GM18498 (cell line): ENCODE measurements at regions not wholly inside any gene's neighbourhood (a gene's known extent, or its start where the extent isn't known, plus 50 kb on each side); places are given as distances from the start of the nearest gene placed in this dataset.

ENCODE experiments used
- ATAC-seq: cut with Tn5 transposase; IDR thresholded peaks from one replicate; pipeline ENCODE4 v1.9.1; 2021; ENCODE audit warnings: mild to moderate bottlenecking, moderate library complexity; ENCODE audit not compliant: unreplicated experiment

DNA sequence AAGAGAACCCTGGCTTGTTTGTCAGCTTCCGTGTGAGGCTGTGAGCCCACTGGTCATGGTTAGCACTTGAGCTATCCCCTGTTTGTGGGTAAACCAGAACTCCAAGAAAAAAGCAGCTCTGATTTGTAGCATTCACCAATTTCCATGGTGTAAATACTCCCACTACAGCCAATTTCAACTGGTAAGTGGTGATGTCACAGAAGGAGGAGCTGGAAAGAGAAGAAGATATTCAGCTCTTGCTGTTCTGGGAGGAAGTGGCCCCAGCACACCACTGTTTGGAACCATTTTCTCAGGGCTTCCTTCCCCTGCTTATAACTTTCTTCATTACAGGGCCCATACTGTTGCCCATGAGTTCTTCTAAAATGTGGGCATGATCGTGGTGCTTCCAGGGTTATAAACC is 500.1 kb upstream of the ZMIZ1 start:
- ATAC-seq, result no peak

GRCh38 chr10:78570633-78571235 is 498.0 kb upstream of the ZMIZ1 start:
- ATAC-seq, result no peak

DNA sequence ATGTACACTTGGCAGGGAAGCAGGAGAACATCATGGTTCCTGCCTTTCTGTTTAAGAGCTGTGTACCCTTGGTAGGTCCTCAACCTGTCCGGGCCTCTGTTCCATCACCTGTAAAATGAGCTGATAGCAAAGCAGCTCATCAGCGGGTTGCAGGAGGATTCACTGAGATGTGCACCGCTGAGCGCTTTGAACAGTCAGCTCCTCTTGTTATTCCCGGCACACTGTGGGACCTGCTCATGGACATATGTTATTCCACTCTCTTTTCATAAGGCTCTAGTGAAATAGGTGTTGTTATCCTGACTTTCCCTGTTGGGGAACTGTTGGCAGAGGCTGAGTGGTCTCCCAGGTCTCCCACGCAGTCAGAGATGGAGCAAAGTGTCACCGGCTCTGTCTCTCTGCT is 497.5 kb upstream of the ZMIZ1 start:
- ATAC-seq, result no peak

GRCh38 chr10:78571891-78572290 is 496.9 kb upstream of the ZMIZ1 start:
- no peak for ATAC-seq

DNA sequence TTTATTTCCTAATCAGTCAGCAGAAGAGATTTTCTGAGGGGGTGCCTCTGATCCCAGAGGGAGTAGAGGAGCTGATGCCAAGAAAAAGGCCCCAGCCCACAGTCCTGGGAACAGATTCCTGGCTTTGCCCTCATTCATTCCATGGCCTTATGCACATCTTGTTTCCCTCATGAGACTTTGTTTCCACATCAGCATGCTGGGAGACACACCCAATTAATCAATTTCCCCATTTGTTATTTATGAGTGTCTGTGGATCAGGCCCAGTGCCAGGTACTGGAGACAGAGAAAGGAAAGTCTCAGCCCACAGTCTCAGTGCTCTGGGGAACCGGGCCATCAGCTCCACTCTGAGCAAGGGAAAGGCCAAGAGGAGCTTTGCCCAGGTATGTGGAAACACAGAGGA is 496.2 kb upstream of the ZMIZ1 start:
- no peak for ATAC-seq

DNA sequence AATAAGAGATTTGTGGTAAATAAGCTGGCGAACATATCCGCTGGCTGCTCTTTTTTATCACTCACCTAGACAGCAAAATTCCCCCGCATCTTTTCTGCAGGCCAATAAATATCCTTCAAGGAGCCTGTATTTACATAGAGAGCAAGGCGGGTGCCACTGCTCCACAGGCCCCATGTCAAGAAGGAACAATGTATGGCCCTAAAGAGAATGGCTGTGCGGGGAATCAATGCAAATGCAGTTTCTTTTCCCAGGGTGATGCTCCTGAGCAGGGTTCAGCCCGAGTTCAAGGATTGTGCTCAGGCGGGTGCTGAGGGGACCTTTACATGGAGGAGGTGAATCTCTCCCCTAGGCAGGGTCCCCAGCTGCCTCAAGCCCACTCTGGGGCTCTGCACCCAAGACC is 494.2 kb upstream of the ZMIZ1 start:
- no peak for ATAC-seq

DNA sequence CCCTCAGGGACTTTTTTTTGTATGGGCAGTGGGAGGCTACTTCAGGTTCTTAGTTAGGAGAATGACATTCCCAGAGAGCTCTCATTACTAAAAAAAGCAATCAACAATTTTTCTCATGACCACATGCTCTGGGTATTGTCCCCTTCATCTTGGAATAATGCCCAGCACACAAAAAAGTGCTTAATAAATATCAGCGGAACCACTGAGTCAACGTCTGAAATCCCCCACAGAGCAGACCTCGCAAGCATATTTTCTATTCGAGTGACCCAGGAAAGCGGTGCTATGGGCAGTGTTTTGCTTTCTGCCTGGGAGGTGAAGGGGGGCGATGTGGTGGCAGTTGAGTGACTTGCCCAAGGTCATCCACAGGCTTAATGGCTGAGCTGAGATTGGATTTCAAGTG is 493.4 kb upstream of the ZMIZ1 start:
- ATAC-seq, result no peak

GRCh38 chr10:78576276-78576675 is 492.5 kb upstream of the ZMIZ1 start:
- no peak for ATAC-seq

DNA sequence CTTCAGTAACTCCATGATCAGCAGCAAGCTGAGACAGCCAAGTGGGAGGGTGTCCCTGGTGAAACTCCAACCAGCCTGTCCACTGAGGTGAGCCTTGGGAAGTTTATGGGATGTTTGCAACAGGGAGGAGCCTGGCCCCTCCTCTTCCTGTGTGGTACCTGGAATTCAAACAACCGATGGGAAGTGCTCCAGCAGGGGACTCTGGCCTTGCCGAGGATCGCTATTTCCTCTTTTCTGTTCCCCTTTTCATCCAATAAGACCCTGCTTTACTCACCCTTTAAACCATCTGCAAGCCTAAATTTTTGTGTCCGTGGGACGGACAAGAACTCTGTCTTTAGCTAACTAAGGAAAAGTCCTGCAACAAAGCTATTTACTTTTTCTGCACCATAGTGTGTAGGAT is 491.1 kb upstream of the ZMIZ1 start:
- no peak for ATAC-seq

- no peak for ATAC-seq
These were observed 489.8 kb upstream of the ZMIZ1 start for GRCh38 chr10:78578929-78579328.

DNA sequence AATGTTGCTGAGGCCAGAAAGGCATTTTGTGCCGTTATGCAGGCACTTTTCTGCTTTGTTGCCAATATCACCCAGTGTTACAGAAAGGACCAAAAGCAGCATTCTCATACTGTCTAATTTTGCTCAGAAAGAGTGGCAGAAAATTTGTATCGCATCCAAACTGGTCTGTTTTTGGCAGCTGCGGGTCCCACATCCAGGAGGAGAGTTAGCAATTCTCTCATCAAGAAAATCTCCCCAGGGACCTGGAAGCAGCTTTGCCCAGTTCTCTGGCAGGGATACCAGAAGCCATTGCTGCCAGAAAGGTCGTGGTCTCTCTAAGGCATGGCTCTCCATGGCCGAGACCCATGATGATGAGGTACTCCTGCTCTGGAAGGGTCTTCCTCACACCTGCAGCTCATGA is 489.2 kb upstream of the ZMIZ1 start:
- no peak for ATAC-seq

GRCh38 chr10:78579995-78580394 is 488.8 kb upstream of the ZMIZ1 start:
- ATAC-seq, result no peak

DNA sequence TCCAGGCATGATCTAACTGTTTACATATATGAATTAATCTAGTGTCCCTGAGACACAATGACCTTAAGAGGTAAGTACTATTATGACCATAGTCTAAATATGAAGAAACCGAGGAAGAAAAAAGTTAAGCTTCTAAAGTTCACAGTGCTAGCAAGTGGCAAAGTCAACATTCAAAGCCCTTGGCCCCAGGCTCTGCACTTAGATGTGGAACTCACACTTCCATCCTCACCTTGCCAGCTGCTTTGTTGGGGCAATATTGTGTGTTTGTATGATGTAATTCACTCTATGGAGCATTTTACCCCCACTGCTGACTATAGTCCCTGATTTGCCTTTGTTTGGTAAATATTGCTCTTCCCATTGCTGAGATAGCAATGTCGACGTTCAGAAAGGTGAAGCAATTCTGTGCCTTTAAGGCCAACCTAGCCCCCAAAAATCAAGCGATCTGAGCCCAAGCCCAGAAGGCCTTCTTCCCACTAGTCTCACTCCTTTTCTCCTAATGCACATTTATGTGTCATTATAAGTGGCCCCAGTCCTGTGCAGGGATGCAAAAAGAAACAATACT is 487.6 kb upstream of the ZMIZ1 start:
- no peak for ATAC-seq

GRCh38 chr10:78582540-78582939 is 486.2 kb upstream of the ZMIZ1 start:
- ATAC-seq, result no peak

DNA sequence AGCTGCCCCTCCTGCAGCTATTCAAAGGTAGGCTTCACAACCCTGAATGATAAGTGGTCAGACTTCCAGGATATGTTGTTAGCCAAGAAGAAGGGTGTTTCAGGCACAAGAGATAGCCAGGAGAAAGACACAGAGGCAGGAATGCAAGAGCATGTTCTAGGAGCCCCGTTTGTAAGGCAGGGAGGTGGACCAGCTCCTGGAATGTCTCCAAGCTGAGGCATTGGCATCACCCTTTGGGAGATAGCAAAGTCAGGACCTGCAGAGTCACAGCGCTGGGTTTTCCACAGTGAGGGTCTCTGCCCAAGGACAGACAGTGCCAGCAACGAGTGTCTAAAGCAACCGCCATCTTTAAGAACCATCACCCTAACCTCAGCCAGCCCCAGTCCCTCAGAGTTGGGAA is 484.5 kb upstream of the ZMIZ1 start:
- no peak for ATAC-seq

DNA sequence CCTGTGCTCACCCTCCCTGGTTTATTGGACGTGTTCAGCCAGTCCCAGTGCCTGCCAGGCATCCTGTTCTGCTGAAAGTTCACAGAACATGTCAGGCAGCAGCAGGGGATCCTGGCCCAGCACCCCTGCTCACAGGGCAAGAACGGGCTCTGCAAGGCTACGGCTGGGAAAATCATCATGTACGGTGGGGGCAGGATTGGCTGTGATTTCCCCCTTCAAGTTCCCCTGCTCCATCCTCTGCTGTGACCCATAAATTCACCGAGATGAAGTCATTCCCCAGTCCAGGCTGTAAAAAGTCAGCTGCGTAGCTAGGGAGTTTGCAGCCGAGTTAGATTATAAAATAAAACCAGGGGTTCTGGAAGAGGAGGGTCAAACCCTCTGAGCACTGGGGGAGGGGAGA is 484.1 kb upstream of the ZMIZ1 start:
- ATAC-seq, result no peak

GRCh38 chr10:78585952-78586351 is 482.8 kb upstream of the ZMIZ1 start:
- no peak for ATAC-seq

DNA sequence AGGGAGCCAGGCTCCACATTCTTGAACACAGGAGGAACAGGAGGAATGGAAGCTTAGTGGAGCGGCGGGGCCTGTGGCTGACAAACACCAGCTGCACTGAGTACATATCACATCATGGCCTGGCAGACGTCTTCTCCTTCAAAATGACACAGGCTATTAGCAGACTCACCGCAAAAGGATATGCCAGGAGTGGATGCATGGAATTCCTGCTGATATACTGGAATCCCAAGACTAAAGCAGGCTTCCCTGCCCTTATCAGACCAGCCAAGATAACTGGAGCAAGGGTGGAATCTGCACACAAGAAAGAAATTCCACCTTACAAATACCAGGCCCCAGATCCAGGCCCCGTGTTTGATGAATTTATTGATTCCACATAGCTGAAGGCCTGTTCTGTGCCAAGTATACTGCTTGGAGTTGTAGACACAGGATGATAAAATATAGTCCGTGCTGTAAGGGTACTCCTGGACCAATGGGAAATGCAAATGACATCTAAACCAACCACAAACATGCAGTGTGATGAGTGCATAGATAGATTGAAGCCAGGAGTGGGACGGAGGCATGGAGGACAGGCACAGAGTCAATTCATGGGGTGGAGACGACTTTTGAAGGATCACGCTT is 480.5 kb upstream of the ZMIZ1 start:
- no peak for ATAC-seq

GRCh38 chr10:78589687-78590086 is 479.1 kb upstream of the ZMIZ1 start:
- ATAC-seq, result no peak

GRCh38 chr10:78591066-78591465 is 477.7 kb upstream of the ZMIZ1 start:
- no peak for ATAC-seq

DNA sequence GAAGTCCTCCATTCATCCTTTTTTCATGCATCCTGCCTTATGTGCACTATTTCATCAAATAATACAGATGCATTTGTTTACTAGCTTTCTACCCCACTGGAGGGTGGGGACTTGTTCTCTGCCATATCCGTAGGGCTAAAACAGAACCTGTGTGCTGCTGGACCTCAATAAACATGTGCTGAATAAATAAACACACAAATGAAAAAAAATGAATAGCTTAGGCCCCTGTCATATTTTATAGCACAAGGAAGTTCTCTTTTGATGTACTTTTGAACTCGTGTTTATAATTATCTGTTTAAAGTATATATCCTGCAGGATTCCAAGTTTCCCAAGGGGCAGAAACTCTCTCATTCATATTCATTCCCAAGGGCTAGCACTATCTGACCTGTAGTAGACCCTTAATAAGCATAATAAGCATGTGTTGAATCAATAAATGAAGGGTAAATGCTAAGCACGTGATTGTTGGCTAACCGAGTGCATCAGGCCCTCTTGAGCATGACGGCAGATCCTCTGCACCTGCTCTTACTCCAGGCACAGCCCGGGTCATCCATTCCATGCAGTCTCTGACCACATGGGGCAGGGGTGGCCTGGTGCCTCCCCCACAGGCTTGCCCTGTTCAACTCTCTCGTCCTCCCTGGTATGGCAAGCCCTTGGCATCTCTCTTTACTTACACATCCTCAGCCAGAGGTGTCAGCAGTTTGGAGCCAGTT is 474.1 kb upstream of the ZMIZ1 start:
- no peak for ATAC-seq

- no peak for ATAC-seq
These were observed 473.5 kb upstream of the ZMIZ1 start for GRCh38 chr10:78595269-78595619.
